Hematopoietic multipotent progenitor cell treated with erythropoietin and hydrocortisone succinate and interleukin-3 and kit ligand, for 8 days (in vitro differentiated cells): ENCODE measurements at regions not wholly inside any gene's neighbourhood (a gene's known extent, or its start where the extent isn't known, plus 50 kb on each side); places are given as distances from the start of the nearest gene placed in this dataset.

Experiments used
- DNase-seq: peaks from one replicate; pipeline ENCODE4 v3.0.0-alpha.2; 2015

DNA sequence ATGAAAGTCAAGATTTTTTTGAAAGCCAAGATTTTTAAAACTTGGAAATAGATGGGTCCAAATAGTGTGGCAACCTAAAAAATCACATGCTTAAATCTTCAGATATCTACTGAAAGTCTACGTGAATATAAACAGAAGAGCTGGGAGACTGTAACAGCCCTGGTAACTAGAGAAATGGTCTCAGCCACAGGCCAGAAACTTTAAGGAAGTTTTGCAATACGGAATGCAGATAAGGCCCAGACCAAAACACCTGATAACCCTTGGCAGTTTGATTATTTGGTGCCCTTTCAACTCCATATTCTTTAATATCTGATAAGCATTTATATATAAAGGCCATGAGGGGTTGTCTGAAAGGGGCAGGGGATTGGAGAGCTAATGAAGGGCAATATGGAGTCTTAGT, 537.3 kb upstream of the TGFBR2 start:
- DNase-seq: no peak

- no peak for DNase-seq
These were observed 533.4 kb upstream of the TGFBR2 start for GRCh38 chr3:30073040-30073439.

DNA sequence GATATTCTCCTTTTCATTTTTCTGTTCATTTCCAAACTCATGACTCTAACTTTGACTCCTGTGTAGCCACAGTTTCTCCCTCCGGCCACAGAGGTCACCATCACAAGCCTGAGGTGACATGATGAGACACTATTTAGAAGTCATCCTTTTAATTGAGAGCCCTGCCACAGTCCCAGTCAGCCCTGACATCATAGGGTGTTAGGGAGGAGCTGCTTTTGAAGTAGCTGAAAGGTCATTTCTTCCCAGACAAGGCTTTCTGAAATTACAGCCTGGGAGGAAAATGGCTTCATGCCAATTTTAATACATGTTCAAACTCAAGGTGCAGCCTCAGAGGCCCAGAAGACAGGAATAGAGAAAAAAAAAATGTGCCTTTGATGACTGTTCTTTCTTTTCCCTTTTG, 532.8 kb upstream of the TGFBR2 start:
- DNase-seq: no peak

DNA sequence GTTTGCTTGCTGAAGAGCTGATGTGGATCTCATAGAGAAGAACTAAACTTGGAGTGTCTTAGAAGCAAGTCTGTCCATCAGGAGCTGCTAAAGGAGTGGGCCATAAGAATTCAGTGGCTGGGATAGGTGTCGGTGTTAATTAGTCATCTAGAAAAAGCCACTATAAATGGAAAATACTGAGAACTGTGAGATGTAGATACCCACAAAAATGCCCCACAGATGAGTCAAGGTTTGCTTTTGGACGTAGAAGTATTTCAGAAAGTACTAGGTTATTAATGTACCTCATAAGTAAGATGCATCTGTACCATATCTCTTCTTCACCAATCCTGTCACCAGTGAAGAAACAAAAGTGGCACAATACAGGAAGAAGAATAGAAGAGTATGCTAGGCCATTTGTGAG, 530.9 kb upstream of the TGFBR2 start:
- DNase-seq: no peak

DNA sequence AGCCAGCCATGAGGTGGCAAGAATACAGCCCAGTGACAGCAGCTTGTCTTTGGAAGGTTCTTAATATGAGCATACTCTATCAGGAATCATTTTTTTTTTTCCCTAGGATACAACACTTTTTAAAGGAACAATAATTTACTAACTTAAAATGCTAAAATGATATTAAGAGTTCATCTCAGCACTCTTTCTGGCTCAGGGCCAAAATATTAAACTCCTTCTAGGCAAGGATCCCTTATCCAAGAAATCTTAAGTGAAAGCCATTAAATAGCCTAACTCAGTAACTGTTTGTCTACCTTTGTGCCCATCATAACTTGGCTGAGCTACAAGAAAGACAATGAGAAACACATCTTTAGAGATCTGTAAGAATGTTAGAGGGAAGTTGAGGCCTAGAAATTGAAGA, 529.5 kb upstream of the TGFBR2 start:
- DNase-seq: no peak

DNA sequence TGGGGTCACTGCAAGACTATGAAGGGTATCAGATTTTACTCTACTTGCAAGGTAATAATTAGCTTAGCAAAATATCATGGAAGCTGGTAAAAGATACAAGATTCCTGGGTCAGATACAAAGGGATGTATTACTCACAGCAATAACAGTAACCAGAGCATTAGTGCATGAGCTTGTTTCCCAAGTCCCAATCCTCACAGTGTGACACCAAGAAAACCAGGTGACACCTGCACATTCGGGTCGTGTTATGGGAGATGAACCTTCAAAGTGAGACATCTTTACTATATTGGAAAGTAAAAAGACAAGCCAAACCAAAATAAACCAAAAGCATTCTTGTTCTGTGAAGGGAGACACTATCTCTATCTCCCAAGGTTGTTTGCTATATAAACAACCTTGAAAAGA, 528.7 kb upstream of the TGFBR2 start:
- DNase-seq: no peak

DNA sequence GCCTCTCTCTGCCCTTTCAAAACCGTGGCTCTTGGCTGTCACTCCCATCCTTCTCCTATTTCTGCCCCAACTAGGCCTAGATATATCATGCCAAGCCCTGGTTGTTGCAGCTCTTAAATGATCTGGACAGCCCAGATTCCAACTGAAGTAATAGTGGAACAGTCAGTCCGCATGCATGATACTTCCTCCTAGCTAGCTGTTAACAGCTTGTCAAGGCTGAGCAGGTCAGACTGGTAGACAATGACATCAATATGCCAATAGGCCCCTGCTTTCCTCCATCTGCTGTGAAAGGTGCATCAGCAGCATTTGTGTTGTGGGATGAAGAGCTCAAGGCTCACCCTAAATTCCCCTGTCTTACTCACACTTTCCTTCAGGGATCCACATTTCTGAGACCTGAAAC, 527.7 kb upstream of the TGFBR2 start:
- no peak for DNase-seq

DNA sequence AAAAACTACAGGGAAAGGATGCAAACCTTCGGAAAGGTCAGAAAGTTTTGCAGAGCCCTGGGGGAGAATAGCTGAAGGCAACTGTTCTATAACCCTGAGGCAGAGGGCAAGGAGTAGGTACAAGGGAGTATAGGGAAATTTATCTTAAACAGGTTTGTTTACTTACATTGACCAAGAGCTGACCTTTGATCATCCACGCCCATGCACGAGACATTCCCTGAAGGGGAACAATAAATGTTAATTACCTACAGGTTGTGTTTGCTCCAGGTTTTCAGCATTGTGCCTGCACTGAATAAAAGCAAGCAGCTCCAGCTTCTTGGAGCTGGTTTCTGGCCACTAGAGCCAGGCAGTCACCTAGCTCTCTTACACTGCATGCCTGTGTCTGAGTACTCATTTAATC, 524.5 kb upstream of the TGFBR2 start:
- no peak for DNase-seq

DNA sequence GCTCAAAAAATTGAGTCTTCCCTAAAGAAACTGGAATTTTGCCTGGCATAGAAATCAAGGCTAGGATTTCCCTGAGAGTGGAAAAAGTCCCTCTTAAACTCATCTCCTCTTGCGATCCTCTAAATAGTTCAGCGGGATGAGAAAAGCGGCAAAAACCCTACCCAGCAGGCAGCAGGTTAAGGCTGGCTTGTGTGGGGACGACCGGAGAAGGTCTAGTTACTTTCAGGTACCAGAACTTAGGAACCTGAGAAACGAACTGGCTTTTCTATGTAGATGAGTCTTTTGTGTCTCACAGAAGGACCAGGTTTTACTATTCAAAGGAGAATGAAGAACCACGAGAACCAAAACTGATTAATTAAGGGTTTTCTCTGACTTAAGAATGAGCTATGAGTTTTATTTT, 523.7 kb upstream of the TGFBR2 start:
- DNase-seq: no peak

- DNase-seq: no peak
These were observed 523.1 kb upstream of the TGFBR2 start for GRCh38 chr3:30083315-30083714.

DNA sequence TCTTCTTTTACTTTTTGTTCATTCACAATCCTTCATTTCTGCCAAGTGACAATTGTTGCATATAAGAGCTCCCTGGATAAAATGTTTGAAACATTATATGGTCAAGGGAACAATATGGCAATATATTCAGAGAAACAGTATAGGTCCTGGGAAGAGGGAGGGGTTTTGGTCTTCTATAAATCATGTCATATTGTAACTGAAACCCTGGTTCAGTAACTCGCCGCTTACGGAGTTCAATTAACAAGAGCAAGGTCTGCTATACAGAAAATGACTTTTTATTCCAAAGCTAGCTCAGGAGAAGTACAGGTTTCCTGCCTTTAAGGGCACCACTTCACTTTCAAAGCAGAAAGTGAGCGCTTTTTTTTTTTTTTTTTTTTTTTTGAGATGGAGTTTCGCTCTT, 522.1 kb upstream of the TGFBR2 start:
- no peak for DNase-seq

DNA sequence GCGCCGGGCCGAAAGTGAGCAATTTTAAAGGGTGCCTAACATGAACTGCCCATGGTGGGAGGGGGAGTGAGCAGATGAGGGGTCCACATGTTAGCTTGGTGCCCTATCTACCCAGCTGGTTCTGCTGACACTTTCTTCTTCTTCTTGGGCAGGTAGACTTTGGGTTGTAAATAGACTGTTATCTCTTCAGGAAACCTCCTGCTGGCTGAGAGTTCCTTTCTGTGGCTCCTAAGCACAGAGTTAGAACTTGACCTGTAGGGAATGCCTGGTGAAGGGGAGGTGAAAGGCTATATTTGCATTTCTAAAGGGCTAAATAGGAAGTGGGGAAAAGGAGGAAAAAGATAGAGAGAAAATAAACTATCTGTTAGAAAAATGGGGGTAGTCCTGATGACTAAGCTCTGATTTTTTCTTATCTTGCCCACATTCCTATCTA, 521.4 kb upstream of the TGFBR2 start:
- DNase-seq: no peak

DNA sequence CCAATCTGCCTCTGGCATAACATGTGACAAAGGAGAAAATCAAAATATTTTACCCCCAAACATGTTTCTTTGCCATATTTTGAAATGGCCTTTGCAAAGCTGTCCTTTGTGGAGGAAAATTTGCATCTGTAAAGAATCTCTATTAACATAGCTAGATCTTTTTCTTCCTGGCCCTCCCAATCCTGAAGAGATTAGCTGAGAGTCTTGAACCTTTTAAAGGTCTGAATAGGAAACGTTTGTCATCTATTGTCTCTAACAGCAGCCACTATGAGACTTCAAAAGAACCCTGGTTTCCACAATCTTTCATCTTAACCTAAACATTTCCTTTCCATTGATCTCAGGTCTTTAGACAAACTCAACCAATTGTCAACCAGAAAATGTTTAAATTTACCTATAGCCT, 520.9 kb upstream of the TGFBR2 start:
- no peak for DNase-seq

DNA sequence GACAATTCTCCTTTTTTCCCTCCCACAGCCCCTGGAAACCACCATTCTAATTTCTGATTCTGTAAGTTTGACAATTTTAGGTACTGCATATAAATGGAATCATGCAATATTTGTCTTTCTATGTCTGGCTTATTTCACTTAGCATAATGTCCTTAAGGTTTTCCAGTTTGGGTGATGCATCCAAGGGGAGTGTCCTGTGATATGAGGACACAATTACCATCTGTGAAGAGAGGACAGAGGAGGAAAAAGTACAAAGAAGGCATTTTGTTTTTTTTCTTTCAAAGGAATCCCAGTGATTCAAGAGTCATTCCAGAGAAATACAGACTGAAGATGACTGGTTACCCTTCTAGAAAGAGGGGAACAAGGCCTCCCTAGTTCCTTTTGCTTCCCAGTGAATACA, 514.7 kb upstream of the TGFBR2 start:
- DNase-seq: no peak

DNA sequence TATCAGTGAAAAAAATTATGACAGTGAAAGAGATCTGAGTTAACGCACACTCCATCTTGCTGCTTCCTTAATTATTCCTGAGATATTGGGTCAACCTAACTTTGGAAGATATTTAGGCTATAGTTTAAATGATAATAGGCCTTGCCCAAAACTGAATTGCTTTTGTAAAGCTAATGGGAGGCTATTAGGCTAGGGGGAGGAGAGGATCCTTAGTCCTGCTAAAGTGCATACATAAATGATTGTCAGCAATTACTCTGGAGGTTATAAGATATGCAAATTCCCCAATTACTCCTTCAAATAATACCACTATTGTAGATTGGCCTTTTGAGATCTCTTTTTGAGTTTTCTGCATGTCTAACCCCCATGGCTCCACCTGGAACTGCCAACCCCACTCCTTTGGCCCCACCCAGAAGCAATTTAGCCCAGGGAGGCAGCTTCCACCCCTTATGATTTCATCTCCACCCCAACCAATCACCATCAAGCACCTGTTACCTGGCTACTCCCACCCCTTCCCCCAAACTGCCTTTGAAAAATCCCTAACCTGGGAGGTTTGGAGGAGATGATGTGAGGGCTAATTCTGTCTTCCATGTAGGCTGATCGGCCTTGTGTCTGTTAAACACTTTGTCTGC, 509.3 kb upstream of the TGFBR2 start:
- no peak for DNase-seq

DNA sequence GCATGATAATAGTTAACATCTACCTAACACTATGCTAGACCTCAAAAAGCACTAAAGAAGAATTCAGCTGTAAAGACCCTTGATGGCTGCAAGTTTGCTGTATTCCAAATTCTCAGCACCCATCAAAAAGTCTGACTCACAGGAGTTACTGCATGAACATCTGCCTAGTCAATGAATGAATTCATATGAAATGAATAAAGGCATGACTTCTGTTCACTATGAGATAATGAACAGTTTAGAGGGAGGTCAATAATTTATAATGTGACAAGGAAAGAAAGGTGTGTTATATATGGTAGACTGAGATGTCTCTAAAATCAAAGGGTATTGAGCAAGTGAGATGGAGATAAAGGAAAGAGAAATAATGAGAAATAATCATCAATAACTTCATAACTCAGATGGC, 508.2 kb upstream of the TGFBR2 start:
- no peak for DNase-seq

- no peak for DNase-seq
These were observed 507.5 kb upstream of the TGFBR2 start for GRCh38 chr3:30098653-30099455.

DNA sequence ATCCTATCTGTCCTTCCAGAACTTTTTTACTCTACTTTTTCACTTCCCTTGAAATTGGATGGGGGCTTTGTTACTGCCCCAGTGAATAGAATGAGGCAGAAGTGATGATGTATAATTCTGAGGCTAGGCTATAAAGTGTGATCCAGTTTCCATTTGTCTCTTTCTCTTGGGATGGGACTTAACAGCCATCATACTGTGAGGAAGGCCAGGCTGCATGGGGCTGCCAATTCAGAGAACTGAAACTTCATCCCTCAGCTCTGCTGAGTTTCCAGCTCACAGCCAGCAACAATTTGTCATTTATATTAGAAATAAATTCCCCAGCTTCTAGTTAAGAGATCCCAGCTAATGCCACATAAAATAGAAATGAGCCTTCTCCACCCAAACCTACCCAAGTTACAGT, 504.0 kb upstream of the TGFBR2 start:
- DNase-seq: no peak

DNA sequence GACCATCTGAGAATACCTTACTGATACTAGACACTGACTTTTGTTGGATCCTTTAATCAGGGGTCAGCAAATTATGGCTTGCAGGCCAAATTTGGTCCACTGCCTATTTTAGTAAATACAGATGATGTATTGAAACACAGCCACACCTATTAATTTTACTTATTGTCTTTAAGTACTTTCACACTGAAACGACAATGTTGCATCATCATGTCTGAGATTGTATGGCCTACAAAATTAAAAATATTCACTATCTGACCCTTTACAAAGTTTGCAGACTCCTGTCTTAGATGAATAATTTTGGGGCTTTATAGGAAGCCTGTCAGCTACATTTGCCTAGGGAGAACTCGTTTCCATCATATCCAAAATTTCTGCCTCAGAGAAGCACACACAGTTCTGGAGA, 503.2 kb upstream of the TGFBR2 start:
- DNase-seq: no peak

GRCh38 chr3:30107531-30107930, 498.9 kb upstream of the TGFBR2 start:
- no peak for DNase-seq

GRCh38 chr3:30112411-30112810, 494.0 kb upstream of the TGFBR2 start:
- no peak for DNase-seq

DNA sequence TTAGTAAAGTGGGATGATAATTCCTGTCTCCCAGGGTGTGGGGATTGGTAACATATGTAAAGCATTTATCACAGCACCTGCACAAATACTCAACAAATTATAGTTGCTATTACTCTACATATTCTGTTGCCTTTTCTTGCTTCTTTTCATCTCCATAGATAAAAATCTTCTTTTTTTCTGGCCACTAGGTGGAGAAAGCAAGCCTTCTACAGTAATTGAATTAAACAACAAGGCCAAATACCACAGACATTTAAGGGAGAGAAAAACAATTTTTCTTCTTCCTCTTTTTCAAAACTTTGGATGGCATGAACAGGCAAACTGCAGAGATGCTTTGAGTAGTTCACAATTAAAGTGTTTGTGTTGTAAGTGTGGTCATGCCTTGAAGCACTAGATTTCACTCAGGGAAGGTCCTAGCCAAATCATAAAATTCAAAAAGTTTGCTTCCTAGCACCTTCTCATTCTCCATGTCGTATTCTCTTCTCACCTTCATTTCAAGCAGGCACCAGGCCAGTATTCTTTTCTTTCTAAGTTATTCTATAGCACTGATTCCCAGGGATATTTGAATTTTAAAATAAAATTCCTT, 493.4 kb upstream of the TGFBR2 start:
- peak; percentile 64 for DNase-seq

DNA sequence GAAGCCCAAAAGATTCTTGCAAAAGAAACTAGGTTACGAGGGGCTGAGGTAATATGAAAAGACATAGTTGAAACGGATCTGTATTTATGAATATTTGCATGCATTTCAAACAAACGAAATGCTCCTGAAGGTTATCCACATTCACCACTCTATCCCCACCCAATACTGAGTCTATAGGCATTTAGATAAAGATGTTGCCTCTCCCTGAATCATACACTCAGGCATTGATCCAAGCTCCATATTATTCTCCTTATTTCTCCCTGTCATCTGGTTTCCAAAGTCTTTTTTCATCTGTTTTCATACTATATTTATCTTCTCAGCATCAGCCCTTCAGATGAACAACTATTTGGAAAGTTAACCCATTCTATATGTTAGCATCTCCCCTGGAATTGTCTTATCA, 492.5 kb upstream of the TGFBR2 start:
- DNase-seq: no peak

DNA sequence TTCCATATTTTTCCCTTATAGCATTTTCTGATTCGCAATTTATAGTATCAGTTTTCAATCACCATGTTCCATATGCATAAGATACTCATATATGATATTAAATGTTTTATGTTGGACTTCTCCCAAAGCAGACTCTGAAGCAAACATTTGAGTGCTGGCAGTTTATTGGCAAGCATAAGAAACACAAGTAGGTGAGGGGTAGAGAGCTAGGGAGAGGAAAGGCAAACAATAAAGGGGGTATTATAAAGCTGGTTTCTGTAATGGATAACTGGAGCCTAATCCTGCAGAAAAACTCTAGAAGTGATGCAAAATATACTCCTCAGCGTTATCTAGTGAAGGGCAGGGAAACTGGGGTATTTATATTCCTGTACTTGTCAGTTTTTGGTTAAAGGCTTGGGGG, 491.5 kb upstream of the TGFBR2 start:
- DNase-seq: no peak

- DNase-seq: no peak
These were observed 484.0 kb upstream of the TGFBR2 start for GRCh38 chr3:30122359-30122758.
